SK-N-MC (cell line): ENCODE measurements at regions not wholly inside any gene's neighbourhood (a gene's known extent, or its start where the extent isn't known, plus 50 kb on each side); places are given as distances from the start of the nearest gene placed in this dataset.
"Not testable (repeated sequence)": the region's sequence is repeated elsewhere in the genome, so short reads cannot be mapped to it uniquely, and the experiment has no call there.

Experiments used
- EZH2 ChIP-seq: fragments of 200-600 bp; sonication (generic); IDR thresholded peaks from one replicate; pipeline ENCODE4 v1.6.1; 2017; ENCODE audit warnings: antibody characterized with exemption
- FOXP2 ChIP-seq: optimal IDR thresholded peaks from 2 replicates; pipeline ENCODE3; 2011; ENCODE audit warnings: mild to moderate bottlenecking, moderate library complexity; ENCODE audit not compliant: insufficient read depth; ENCODE audit errors: extremely low read length, control extremely low read depth
- POLR2AphosphoS5 ChIP-seq: IDR thresholded peaks from 2 replicates; pipeline ENCODE4 v1.6.1; 2012; ENCODE audit warnings: mild to moderate bottlenecking, low read depth, low read length, borderline replicate concordance

DNA sequence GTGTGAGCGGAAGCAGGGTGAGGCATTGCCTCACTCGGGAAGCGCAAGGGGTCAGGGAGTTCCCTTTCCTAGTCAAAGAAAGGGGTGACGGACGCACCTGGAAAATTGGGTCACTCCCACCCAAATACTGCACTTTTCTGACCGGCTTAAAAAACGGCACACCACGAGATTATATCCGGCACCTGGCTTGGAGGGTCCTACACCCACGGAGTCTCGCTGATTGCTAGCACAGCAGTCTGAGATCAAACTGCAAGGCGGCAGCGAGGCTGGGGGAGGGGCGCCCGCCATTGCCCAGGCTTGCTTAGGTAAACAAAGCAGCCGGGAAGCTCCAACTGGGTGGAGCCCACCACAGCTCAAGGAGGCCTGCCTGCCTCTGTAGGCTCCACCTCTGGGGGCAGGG lies 171.9 kb downstream of the CPEB2 start:
- TF ChIP-seq POLR2AphosphoS5, EZH2, FOXP2: not testable (repeated sequence)
